NCI-H146 treated with DMSO at 0.1 percent for 48 hours (cell line): ENCODE measurements at regions not wholly inside any gene's neighbourhood (a gene's known extent, or its start where the extent isn't known, plus 50 kb on each side); places are given as distances from the start of the nearest gene placed in this dataset.

Source experiments
- DNase-seq: peaks from one replicate; lab custom pipeline; 2025; ENCODE audit not compliant: unreplicated experiment; lab: John Stamatoyannopoulos, UW

GRCh38 chr5:19370655-19371386, 617.2 kb downstream of the CDH18 start:
- DNase-seq, result no peak

GRCh38 chr5:19388391-19388790, 599.6 kb downstream of the CDH18 start:
- DNase-seq, result no peak

- no peak for DNase-seq
Measured at GRCh38 chr5:19401032-19401431, 587.0 kb downstream of the CDH18 start.

- no peak for DNase-seq
Measured at GRCh38 chr5:19406576-19407365, 581.2 kb downstream of the CDH18 start.

- no peak for DNase-seq
Measured at GRCh38 chr5:19408149-19408548, 579.9 kb downstream of the CDH18 start.

- DNase-seq, result no peak
Measured at GRCh38 chr5:19411936-19412335, 576.1 kb downstream of the CDH18 start.
